GM04504 (cell line): ENCODE measurements at regions not wholly inside any gene's neighbourhood (a gene's known extent, or its start where the extent isn't known, plus 50 kb on each side); places are given as distances from the start of the nearest gene placed in this dataset.
"Not testable (repeated sequence)": the region's sequence is repeated elsewhere in the genome, so short reads cannot be mapped to it uniquely, and the experiment has no call there.

Experiments used
- DNase-seq: peaks from one replicate; pipeline ENCODE4 v3.0.0-alpha.2; 2012; ENCODE audit warnings: low read depth

- DNase-seq = no peak
Measured at GRCh38 chr1:118459871-118460270, 274.8 kb upstream of the SPAG17 start.

GRCh38 chr1:118453856-118454255, 268.8 kb upstream of the SPAG17 start:
- DNase-seq = not testable (repeated sequence)

GRCh38 chr1:118445156-118445555, 260.1 kb upstream of the SPAG17 start:
- DNase-seq = no peak

- no peak for DNase-seq
Measured at GRCh38 chr1:118442214-118442613, 257.2 kb upstream of the SPAG17 start.

GRCh38 chr1:118437664-118438063, 252.6 kb upstream of the SPAG17 start:
- DNase-seq = no peak

GRCh38 chr1:118429856-118430255, 244.8 kb upstream of the SPAG17 start:
- no peak for DNase-seq

GRCh38 chr1:118421868-118422350, 236.9 kb upstream of the SPAG17 start:
- DNase-seq = no peak

- DNase-seq = no peak
Measured at GRCh38 chr1:118404024-118404423, 219.0 kb upstream of the SPAG17 start.

- DNase-seq = no peak
Measured at GRCh38 chr1:118397496-118397859, 212.4 kb upstream of the SPAG17 start.

- no peak for DNase-seq
Measured at GRCh38 chr1:118396829-118397495, 211.9 kb upstream of the SPAG17 start.

GRCh38 chr1:118396279-118396678, 211.3 kb upstream of the SPAG17 start:
- no peak for DNase-seq

- no peak for DNase-seq
Measured at GRCh38 chr1:118395430-118395991, 210.5 kb upstream of the SPAG17 start.

- DNase-seq = no peak
Measured at GRCh38 chr1:118390955-118391354, 205.9 kb upstream of the SPAG17 start.

- no peak for DNase-seq
Measured at GRCh38 chr1:118388301-118388959, 203.4 kb upstream of the SPAG17 start.

GRCh38 chr1:118381197-118381869, 196.3 kb upstream of the SPAG17 start:
- DNase-seq = no peak

GRCh38 chr1:118377183-118377582, 192.2 kb upstream of the SPAG17 start:
- DNase-seq = not testable (repeated sequence)

GRCh38 chr1:118371612-118372011, 186.6 kb upstream of the SPAG17 start:
- DNase-seq = no peak

GRCh38 chr1:118370861-118371260, 185.8 kb upstream of the SPAG17 start:
- DNase-seq = no peak

- no peak for DNase-seq
Measured at GRCh38 chr1:118366286-118366685, 181.3 kb upstream of the SPAG17 start.

- no peak for DNase-seq
Measured at GRCh38 chr1:118364882-118365281, 179.9 kb upstream of the SPAG17 start.

GRCh38 chr1:118363396-118363795, 178.4 kb upstream of the SPAG17 start:
- no peak for DNase-seq

- DNase-seq = peak; percentile 70
Measured at GRCh38 chr1:118360817-118361216, 175.8 kb upstream of the SPAG17 start.

GRCh38 chr1:118346936-118347335, 161.9 kb upstream of the SPAG17 start:
- no peak for DNase-seq
